Esophagus squamous epithelium (tissue), 4 donors: ENCODE measurements at regions not wholly inside any gene's neighbourhood (a gene's known extent, or its start where the extent isn't known, plus 50 kb on each side); places are given as distances from the start of the nearest gene placed in this dataset.

ENCODE experiments used
- CTCF ChIP-seq, 6 experiments: fragments of 450-650 bp in 4 of 6; fragments of 200-600 bp in 2 of 6; sonication (generic) in 2 of 6; IDR thresholded peaks; one replicate each; pipeline ENCODE4 v1.5.1; 2016 to 2019; ENCODE audit warnings: antibody characterized with exemption in 6 of 6, mild to moderate bottlenecking in 4 of 6, moderate library complexity in 4 of 6
- POLR2A ChIP-seq, 4 donors: fragments of 450-650 bp; IDR thresholded peaks; one replicate each; pipeline ENCODE4 v1.6.1; 2017; ENCODE audit warnings: antibody characterized with exemption in 4 of 4, mild to moderate bottlenecking in 4 of 4, moderate library complexity in 3 of 4

- TF ChIP-seq CTCF (IDR thresholded peaks at IDR 0.05) (no peak), POLR2A (IDR thresholded peaks at IDR 0.05) (no peak)
These were observed 254.6 kb upstream of the SLC24A2 start for GRCh38 chr9:20043461-20043860.
